K562 (cell line): ENCODE measurements at regions not wholly inside any gene's neighbourhood (a gene's known extent, or its start where the extent isn't known, plus 50 kb on each side); places are given as distances from the start of the nearest gene placed in this dataset.

Source experiments
- ATAC-seq: fragments of 200-7000 bp; cut with Tn5 transposase; 3 replicates; pipeline ENCODE4 v1.9.1; 2020; ENCODE audit warnings: moderate library complexity
- BruUV-seq: library from RNA; stranded (reverse); fragments of 400-500 nt; replicated peaks from 2 replicates; lab custom pipeline; 2021; lab: Mats Ljungman, UMichigan
- CTCF ChIA-PET: fragments of 300-600 bp; formaldehyde crosslinking; extraction: SDS; loops from one replicate; lab custom pipeline; 2021; ENCODE audit warnings: low intra/inter-chr PET ratio; lab: Yijun Ruan, JAX
- POLR2A ChIA-PET: fragments of 300-600, 350-650 bp; sonication (Branson Sonifier 250); formaldehyde crosslinking; extraction: SDS; loops from one replicate; lab custom pipeline; 2021; ENCODE audit warnings: antibody characterized with exemption, inconsistent platforms; lab: Yijun Ruan, JAX
- DNase-seq, 4 experiments: peaks; one replicate each; pipeline versions ENCODE4 v3.0.0 to v3.0.0-alpha.2; 2011 to 2018; ENCODE audit warnings: low spot score in 3 of 4, mixed read lengths in 3 of 4; ENCODE audit errors: extremely low read depth in 1 of 4
- FAIRE-seq: peaks from 2 replicates; lab custom pipeline; 2011; peaks lifted over from hg19 to GRCh38; lab: Jason Lieb, UNC
- H2AFZ ChIP-seq: 2 replicates; pipeline ENCODE4 v1.6.0; 2011; ENCODE audit warnings: low read depth, low read length, control low read depth, inconsistent platforms
- H3K27ac ChIP-seq: fragments of 200-600 bp; 3 replicates; pipeline ENCODE4 v1.8.0; 2011; ENCODE audit warnings: low read depth, mild to moderate bottlenecking, control low read depth, inconsistent platforms, low read length, moderate library complexity, mixed read lengths; ENCODE audit errors: extremely low read depth
- H3K27me3 ChIP-seq, 2 experiments: fragments of 300-600 bp in 1 of 2; 2 replicates in 1 of 2; 3 replicates in 1 of 2; pipeline versions ENCODE4 v1.6.0 to v1.8.0; 2011; ENCODE audit warnings: inconsistent platforms in 2 of 2, low read length in 2 of 2, mild to moderate bottlenecking in 1 of 2, mixed read lengths in 1 of 2, moderate library complexity in 1 of 2; ENCODE audit not compliant: control insufficient read depth in 2 of 2, insufficient read depth in 2 of 2
- H3K36me3 ChIP-seq: fragments of 300-600 bp; 3 replicates; pipeline ENCODE4 v1.8.0; 2011; ENCODE audit warnings: mild to moderate bottlenecking, low read length, inconsistent platforms; ENCODE audit not compliant: control insufficient read depth, insufficient read depth
- H3K4me1 ChIP-seq, 2 experiments: fragments of 200-600 bp in 1 of 2; replicated peaks in 1 of 2; 2 replicates in 1 of 2; 3 replicates in 1 of 2; pipeline versions ENCODE4 v1.5.1 to v1.8.0; 2011; ENCODE audit warnings: inconsistent platforms in 2 of 2, low read length in 2 of 2, mild to moderate bottlenecking in 1 of 2, mixed read lengths in 1 of 2, moderate library complexity in 1 of 2; ENCODE audit not compliant: control insufficient read depth in 2 of 2, insufficient read depth in 2 of 2
- H3K4me2 ChIP-seq: 2 replicates; pipeline ENCODE4 v1.6.1; 2011; ENCODE audit warnings: low read length, control low read depth, inconsistent platforms, mixed read lengths; ENCODE audit not compliant: insufficient read depth
- H3K4me3 ChIP-seq: fragments of 200-600 bp; sonication (generic), shearing (Covaris generic); 2 replicates; pipeline ENCODE4 v1.5.1; 2016; ENCODE audit warnings: control low read depth, inconsistent platforms
- H3K79me2 ChIP-seq: fragments of 200-600 bp; 3 replicates; pipeline ENCODE4 v1.8.0; 2011; ENCODE audit warnings: low read length, inconsistent platforms; ENCODE audit not compliant: control insufficient read depth, insufficient read depth
- H3K9ac ChIP-seq, 2 experiments: 2 replicates each; pipeline versions ENCODE4 v1.6.0 to v1.6.1; 2011; ENCODE audit warnings: low read depth in 2 of 2, low read length in 2 of 2, control low read depth in 1 of 2, inconsistent platforms in 1 of 2, mild to moderate bottlenecking in 1 of 2, mixed read lengths in 1 of 2; ENCODE audit not compliant: insufficient read depth in 1 of 2
- H3K9me1 ChIP-seq: one replicate; pipeline ENCODE4 v1.6.0; 2011; ENCODE audit warnings: inconsistent platforms, mild to moderate bottlenecking, low read length, moderate library complexity; ENCODE audit not compliant: control insufficient read depth, insufficient read depth
- H3K9me3 ChIP-seq: replicated peaks from 2 replicates; pipeline ENCODE4 v1.5.1; 2011; ENCODE audit warnings: low read depth, low read length, inconsistent platforms; ENCODE audit not compliant: control insufficient read depth, insufficient read depth
- H4K20me1 ChIP-seq: replicated peaks from 2 replicates; pipeline ENCODE4 v1.6.1; 2011; ENCODE audit warnings: low read length, inconsistent platforms, mixed read lengths; ENCODE audit not compliant: control insufficient read depth, insufficient read depth
- ARID1B ChIP-seq: fragments of 450-650 bp; IDR thresholded peaks from 2 replicates; pipeline ENCODE4 v1.6.1; 2016; ENCODE audit warnings: antibody characterized with exemption, mild to moderate bottlenecking, inconsistent platforms
- ATF4 ChIP-seq: fragments of 450-650 bp; formaldehyde crosslinking; IDR thresholded peaks from 2 replicates; pipeline ENCODE4 v1.4.0; 2022; ENCODE audit warnings: mild to moderate bottlenecking, moderate library complexity
- CHD4 ChIP-seq: fragments of 200-600 bp; sonication (generic); IDR thresholded peaks from 3 replicates; pipeline ENCODE4 v1.6.1; 2012; ENCODE audit warnings: low read depth, mild to moderate bottlenecking, mixed read lengths, low read length, inconsistent platforms; ENCODE audit not compliant: insufficient read depth, insufficient replicate concordance, poor library complexity, severe bottlenecking
- HCFC1 ChIP-seq: IDR thresholded peaks from 2 replicates; pipeline ENCODE4 v1.6.1; 2012; ENCODE audit warnings: low read depth, low read length, improper control_type of control experiment
- KHSRP ChIP-seq: fragments of 450-650 bp; IDR thresholded peaks from 2 replicates; pipeline ENCODE4 v1.6.1; 2017
- L3MBTL2 ChIP-seq: fragments of 450-650 bp; IDR thresholded peaks from 2 replicates; pipeline ENCODE4 v1.6.1; 2016; ENCODE audit warnings: mild to moderate bottlenecking, moderate library complexity
- MITF ChIP-seq: IDR thresholded peaks from 2 replicates; pipeline ENCODE4 v1.6.1; 2014; ENCODE audit warnings: antibody characterized with exemption
- MTF1 ChIP-seq: fragments of 250-450 bp; sonication (Bioruptor Pico); IDR thresholded peaks from 2 replicates; pipeline ENCODE4 v1.9.0; 2021; ENCODE audit warnings: moderate library complexity, mild to moderate bottlenecking, inconsistent platforms, borderline replicate concordance
- NFIX ChIP-seq: fragments of 250-450 bp; sonication (Bioruptor Pico); IDR thresholded peaks from 2 replicates; pipeline ENCODE4 v1.4.0; 2020; ENCODE audit warnings: low read depth, mild to moderate bottlenecking, moderate library complexity
- PHF8 ChIP-seq: fragments of 200-600 bp; sonication (generic); IDR thresholded peaks from 2 replicates; pipeline ENCODE4 v1.6.1; 2012; ENCODE audit warnings: mixed run types, mild to moderate bottlenecking, inconsistent platforms, low read length, moderate library complexity, borderline replicate concordance
- PTBP1 ChIP-seq: fragments of 200-400 bp; formaldehyde crosslinking; IDR thresholded peaks from 2 replicates; pipeline ENCODE4 v1.6.1; 2017; ENCODE audit warnings: low read depth, low read length
- TRIM28 ChIP-seq: fragments of 450-650 bp; IDR thresholded peaks from 2 replicates; pipeline ENCODE4 v1.6.1; 2017
- TSC22D4 ChIP-seq: fragments of 450-650 bp; IDR thresholded peaks from 2 replicates; pipeline ENCODE4 v1.6.1; 2016; ENCODE audit warnings: missing genetic modification characterization, missing biosample characterization, control low read depth
- XRCC3 ChIP-seq: fragments of 450-650 bp; IDR thresholded peaks from 2 replicates; pipeline ENCODE4 v1.6.1; 2017; ENCODE audit warnings: mild to moderate bottlenecking, moderate library complexity
- ZNF280B ChIP-seq: fragments of 250-450 bp; sonication (Bioruptor Pico); IDR thresholded peaks from 2 replicates; pipeline ENCODE4 v1.5.1; 2021; ENCODE audit warnings: mild to moderate bottlenecking
- ZNF395 ChIP-seq: fragments of 200-800 bp; sonication (Bioruptor generic); IDR thresholded peaks from 2 replicates; pipeline ENCODE4 v1.6.1; 2017; ENCODE audit warnings: missing genetic modification characterization, missing compliant biosample characterization
- ZNF449 ChIP-seq: fragments of 250-450 bp; sonication (Bioruptor Pico); IDR thresholded peaks from 2 replicates; pipeline ENCODE4 v1.8.0; 2022; ENCODE audit warnings: moderate library complexity, mild to moderate bottlenecking, inconsistent platforms
- WGBS: fragments of 100-300 bp; shearing (Covaris generic); methylation state at CpG from one replicate; pipeline ENCODE4 v1.1.6; 2016; ENCODE audit warnings: low coverage, mixed read lengths; ENCODE audit not compliant: insufficient coverage; ENCODE audit errors: missing lambda C conversion rate; 5-methylcytosine and 5-hydroxymethylcytosine counted together
- in situ Hi-C: fragments of 300-500 bp; cut with MboI; formaldehyde crosslinking; loops from 4 replicates; pipeline ENCODE4 v1.15.0; 2018; ENCODE audit warnings: inconsistent platforms, mixed read lengths
- intact Hi-C: fragments of 100-400 bp; cut with micrococcal nuclease; formaldehyde crosslinking; loops from 2 replicates; pipeline ENCODE4 v1.14.2; 2022

GRCh38 chr1:98478121-98478520 is 183.4 kb upstream of the SNX7 start:
- no peak for FAIRE-seq
- POLR2A ChIA-PET: no interaction called here

More at GRCh38 chr1:98478121-98478520, 183.4 kb upstream of the SNX7 start:
- no TSS peak for BruUV-seq
- no peak overlapping the region for H3K9ac ChIP-seq
- intact Hi-C loops (no loop called here), in situ Hi-C loops (no loop called here)
- no peaks in the 10 kb centered on the region for H3K9me3 ChIP-seq
- ATAC-seq: no peak
- no peaks in the 10 kb centered on the region for H3K9me1 ChIP-seq
- no peak overlapping the region for H3K4me2 ChIP-seq
- no peaks in the 10 kb centered on the region for H3K79me2 ChIP-seq
- no peaks in the 10 kb centered on the region for H3K4me1 ChIP-seq
- no peak overlapping the region for H3K27ac ChIP-seq
- TF ChIP-seq NFIX (CRISPR knock-in tag) (no peak), CHD4 (no peak), ATF4 (CRISPR knock-in tag) (no peak), ZNF280B (CRISPR knock-in tag) (no peak), KHSRP (no peak), HCFC1 (no peak), MTF1 (no peak), ZNF449 (CRISPR knock-in tag) (no peak), TSC22D4 (tag) (no peak), ARID1B (no peak), MITF (no peak), XRCC3 (no peak), PTBP1 (no peak), PHF8 (no peak), L3MBTL2 (no peak), TRIM28 (no peak), ZNF395 (no peak)
- CTCF ChIA-PET: no interaction called here
- H3K27me3 ChIP-seq: no peaks in the 10 kb centered on the region
- H4K20me1 ChIP-seq: no peaks in the 10 kb centered on the region
- DNase-seq: no peak
- H2AFZ ChIP-seq: no peak overlapping the region
- H3K4me3 ChIP-seq: no peak overlapping the region
- WGBS: 7% methylated on average over 3 of the region's 3 CpGs
- H3K36me3 ChIP-seq: no peaks in the 10 kb centered on the region
